ENCODE measurements at regions not wholly inside any gene's neighbourhood (a gene's known extent, or its start where the extent isn't known, plus 50 kb on each side); places are given as distances from the start of the nearest gene placed in this dataset.
"Not testable (repeated sequence)": the region's sequence is repeated elsewhere in the genome, so short reads cannot be mapped to it uniquely, and the experiment has no call there.

DNA sequence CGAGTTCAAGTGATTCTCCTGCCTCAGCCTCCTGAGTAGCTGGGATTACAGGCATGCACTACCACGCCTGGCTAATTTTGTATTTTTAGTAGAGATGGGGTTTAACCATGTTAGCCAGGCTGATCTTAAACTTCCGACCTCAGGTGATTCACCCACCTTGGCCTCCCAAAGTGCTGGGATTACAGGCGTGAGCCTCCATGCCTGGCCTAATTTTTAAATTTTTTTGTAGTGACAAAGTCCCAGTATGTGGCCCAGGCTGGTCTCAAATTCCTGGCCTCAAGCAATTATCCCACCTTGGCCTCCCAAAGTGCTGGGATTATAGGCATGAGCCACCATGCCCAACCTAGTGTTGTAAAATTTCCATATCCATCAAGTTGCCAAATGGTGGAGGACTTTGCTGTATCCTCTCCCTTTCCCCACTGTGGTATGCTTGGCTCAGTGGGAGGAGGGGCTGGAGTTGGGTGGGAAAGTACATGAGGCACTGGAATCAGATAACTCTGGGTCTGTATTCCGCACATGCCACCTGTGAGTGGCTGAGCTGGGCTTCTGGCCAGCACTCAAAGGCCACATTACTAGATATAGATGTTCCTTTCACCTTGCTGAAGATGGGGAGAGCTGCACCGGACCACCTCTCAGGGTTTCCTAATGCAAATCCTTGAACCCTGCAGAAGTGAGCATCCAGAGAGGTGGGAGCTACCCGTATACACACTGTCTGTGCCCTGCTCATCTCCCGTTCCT is 252.6 kb downstream of the GOLGA6L6 start:
- not testable (repeated sequence) for DNase-seq

DNA sequence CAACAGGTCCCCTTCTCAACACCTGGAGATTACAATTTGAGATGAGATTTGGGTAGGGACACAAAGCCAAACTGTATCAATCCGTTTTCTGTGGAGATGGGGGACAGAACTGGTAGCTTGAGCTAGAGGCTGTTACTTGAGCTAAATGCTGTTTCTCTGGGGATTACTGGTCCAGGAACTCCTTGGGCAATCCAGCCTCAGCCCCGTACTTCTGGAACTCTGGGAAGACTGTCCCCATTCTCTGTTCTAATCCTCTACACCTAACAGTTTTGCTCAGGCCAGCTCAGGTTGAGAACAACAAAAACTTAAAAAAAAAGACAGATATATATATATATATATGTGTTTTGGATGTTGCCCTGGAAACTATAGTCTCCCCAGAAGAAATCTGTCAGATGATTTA is 255.0 kb downstream of the GOLGA6L6 start:
- not testable (repeated sequence) for DNase-seq

DNA sequence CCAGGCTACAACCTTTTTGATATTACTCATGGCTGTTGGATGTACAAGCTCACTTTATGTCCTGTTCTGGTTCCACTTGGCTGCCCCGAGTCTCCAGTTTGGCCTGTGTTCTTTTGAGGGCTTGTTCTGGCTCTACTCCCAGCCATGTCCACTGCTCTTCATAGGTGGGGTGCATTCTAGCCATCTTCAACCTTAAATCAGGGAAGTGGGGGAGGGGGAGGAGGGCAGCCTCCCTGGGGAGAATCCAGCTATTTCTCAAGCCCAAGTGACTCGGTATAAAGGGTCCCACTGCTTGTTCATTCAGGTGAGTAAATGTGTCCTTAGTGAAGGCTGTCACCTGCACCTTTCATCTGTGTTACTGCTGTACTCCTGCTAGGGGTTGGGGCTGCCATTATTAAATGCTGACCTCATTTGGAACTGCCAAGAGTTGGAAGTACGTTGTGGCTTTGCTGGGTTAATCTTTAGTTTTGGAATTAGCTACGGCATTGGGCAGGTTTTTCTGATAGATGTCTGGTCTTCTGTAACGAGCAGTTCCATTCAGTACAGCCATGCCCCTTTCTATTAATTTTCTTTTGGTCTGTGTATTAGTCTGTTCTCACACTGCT is 255.8 kb downstream of the GOLGA6L6 start:
- DNase-seq: not testable (repeated sequence)

DNA sequence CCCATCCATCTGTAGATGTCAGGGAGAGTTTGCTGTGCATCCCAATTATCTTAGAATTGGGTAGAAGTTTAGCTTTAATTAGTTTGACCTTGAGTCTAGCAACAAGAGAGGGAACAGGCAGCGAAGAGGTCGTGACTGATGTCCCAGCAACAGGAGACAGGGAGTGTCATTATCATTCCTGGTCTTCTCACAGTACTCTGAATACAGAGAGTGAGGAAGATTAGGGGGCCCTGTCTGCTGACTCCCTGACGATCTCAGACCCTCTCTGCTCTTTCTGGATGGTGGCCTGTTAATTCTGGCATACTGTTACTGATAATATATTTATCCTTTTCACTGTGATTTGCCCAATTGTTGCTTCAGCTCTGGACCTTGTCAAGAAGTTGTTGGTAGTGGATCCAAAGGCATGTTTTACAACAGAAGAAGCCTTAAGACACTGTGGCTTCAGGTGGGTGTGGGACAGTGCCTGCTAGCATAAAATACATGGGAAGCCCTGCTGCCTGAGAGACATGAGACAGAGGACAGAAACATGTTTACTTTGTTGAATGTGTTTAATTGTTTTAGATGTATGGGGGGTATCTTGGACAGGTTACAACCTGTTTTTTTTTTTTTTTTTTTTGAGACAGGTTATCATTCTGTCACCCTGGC is 256.6 kb downstream of the GOLGA6L6 start:
- not testable (repeated sequence) for DNase-seq

DNA sequence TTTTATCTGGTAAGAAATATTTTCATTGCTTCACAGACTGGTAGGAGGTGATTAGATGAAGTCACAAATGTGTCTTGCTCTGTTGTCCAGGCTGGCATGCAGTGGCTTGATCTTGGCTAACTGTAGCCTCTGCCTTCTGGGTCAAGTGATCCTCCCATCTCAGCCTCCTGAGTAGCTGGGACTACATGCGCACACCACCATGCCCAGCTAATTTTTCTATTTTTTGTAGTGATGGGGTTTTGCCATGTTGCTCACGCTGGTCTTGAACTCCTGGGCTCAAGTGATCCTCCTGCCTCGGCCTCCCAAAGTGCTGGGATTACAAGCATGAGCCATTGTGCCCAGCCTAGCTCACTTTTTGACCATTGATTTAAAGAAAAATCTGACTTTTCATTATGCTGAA is 257.9 kb downstream of the GOLGA6L6 start:
- DNase-seq: not testable (repeated sequence)

DNA sequence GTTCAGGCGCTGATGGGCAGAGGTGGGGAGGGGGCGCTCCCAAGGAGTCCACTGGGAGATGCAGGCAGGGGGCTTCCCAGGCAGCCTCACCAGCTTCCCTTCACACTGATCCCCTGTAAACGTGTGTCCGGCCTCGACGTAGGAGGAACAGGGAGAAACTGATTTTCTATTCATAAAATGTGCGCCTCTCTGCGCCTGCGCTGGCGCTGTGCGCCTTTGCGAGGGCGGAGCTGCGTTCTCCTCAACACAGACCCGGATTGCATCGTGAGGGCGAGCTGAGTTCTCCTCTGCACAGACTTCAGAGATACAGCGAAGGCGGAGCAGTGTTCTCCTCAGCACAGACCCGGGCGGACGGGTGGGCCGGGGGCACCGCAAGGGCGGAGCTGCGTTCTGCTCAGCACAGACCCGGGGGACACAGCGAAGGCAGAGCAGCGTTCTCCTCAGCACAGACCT is 259.1 kb downstream of the GOLGA6L6 start:
- not testable (repeated sequence) for DNase-seq

DNA sequence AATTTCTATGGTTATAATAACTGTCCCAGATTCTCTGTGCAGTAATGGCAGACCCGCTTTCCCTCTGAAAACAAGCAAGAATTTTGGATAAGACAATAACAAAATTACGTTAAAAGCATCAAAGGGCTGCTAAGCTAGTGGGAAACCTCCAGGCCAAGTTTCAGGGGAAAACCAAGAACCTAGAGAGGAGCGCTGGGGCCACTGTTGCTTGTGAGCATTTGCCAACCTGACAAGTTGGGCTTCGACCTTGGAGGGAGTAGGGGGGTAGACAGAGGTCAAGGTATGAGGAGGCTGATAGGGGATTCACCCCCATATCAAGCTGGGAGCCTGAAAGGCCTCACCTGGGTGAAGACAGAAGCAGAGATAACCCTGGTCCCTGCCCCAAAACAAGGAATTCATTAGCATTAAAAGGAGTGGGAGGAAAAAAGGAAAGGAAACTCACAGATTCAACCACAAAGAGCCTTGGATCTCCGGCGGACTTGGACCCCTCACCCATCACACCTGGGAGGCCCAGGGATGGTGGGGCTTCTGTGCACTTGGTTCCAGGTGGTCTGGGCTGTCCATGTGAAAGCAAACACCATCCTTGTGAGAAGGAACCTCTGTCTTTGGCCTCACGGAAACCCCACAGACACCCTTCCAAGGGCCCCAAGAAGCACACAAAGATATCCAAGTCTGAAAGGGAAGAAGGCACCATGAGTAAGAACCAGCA is 259.9 kb downstream of the GOLGA6L6 start:
- DNase-seq: not testable (repeated sequence)

DNA sequence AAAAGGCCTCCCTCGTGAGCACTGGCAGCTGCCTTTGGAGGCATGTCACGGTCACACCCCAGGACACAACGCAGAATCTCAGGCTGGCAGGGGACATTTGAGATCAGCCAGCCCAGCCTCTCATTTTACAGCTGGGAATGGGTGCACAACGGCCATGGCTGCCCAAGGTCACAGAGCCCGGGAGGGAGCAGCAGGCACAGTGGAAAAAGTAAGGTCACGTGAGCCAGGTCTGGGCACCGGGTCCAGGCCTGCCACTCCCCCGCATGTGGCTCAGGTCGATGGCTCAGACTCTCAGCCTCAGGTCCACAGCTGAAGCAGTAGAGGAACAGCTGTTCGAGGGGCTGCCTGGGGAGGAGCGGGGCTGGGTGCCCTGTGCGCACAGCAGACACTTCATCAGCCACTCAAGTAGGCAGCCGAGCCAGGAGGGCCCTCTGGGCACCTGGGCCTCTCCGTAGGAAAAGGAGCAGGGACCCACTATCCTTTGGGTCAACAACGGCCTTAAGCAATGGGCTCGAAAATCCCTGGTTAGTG is 260.6 kb downstream of the GOLGA6L6 start:
- DNase-seq: no peak

DNA sequence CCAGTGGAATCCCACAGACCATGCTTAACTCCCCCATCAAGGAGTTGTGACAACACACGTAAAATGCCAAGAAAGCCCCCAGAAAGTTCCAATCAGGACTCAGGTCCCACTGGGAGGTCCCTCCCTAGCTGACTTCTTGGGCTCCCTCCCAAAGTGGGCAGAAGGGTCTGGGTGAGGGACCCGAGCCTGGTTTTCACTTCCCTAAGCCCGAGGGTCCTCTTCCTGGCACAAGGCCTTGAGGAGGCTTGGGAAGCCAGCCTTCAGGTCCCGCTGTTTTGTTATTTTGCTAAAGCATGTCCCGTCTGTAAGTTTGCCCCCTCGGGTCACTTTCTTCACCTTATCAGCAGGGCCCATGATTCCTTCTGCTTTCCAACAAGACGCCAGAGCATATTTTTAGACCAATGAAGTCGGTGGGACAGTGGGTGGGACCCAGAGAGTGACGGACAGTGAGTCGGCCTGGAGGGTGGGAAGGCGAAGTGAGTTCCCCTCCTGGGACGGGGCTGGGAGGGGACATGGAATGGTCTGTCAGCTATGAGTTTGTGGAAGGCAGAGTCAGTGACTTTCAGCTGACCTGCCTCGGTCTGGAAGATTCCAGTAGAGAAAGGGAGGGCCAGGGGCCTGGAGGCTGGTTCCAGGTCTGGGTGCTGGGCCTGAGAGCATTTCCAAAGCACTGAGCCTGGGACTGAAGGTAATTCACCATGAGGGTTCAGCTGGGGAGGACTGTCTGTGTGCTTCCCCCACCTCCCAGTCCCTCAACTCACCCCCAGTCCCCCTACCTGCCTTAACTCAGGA is 261.3 kb downstream of the GOLGA6L6 start:
- DNase-seq: not testable (repeated sequence)

DNA sequence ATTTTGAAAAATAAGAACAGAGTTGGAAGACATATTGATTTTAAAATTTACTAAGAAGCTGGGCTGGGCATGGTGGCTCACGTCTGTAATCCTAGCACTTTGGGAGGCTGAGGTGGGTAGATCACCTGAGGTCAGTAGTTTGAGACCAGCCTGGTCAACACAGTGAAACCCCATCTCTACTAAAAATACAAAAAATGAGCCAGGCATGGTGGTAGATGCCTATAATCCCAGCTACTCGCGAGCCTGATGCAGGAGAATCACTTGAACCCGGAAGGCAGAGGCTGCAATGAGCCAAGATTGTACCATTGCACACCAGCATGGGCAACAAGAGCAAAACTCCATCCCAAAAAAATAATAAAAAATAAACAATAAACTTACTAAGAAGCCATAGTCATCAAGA is 262.5 kb downstream of the GOLGA6L6 start:
- not testable (repeated sequence) for DNase-seq

DNA sequence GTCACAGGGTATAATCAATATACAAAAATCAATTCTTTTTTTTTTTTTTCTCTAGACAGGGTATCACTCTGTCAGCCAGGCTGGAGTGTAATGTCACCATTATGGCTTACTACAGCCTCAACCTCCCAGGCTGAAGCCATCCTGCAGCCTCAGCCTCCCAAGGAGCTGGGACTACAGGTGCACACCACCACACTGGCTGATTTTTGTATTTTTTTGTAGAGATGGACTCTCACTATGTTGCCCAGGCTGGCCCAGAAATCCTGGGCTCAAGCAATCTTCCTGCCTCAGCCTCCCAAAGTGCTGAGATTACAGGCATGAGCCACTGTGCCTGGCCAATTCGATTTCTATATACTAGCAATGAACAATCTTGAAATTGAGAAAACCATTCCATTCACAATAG is 263.2 kb downstream of the GOLGA6L6 start:
- not testable (repeated sequence) for DNase-seq

DNA sequence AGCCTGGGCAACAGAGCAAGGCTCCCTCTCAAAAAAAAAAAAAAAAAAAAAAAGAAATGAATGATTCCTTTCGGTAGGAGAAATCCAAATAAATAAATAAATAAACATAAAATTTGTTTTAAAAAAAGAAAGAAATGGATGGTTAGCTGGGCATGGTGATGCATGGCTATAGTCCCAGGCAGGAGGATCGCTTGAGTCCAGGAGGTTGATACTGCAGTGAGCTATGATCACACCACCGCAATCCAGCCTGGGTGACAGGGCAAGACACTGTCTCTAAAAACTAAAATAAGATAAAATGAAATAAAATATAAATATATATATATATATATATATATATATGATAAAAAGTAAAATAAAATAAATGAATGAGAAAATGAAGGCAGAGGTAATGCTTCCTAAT is 264.1 kb downstream of the GOLGA6L6 start:
- DNase-seq: not testable (repeated sequence)

DNA sequence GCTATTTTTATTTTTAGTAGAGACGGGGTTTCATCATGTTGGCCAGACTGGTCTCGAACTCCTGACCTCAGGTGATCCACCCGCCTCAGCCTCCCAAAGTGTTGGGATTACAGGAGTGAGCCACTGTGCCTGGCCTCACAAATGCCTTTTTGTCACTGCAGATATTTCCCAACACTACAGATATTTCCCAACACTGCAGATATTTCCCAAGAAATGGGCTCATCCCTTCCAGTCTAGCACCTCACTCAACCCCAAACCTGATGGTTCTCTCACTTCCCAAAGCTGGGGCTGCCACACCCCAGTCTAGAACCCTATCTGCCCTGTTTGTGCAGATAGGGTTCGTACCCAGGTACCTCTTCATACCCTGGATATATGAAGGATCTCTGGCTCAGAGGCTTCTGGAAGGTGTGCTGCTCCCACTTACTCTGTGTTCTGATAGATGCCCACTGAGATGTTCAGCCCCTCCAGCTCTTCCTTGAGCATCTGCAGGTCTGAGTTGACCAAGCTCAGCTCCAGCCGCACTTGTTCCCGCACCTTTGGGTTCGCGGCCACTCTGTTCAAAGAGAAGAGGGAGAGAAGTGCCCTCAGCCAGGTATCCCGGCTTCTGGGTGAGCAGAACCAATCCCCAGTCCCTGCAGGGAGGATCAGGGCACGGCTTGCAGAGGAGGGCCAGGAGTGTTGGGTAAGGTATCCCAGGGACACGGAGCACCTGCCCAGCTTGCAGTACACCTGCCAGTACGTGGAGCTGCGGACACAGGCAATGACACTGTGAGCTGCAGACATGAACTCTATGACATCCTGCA is 265.1 kb downstream of the GOLGA6L6 start:
- not testable (repeated sequence) for DNase-seq

DNA sequence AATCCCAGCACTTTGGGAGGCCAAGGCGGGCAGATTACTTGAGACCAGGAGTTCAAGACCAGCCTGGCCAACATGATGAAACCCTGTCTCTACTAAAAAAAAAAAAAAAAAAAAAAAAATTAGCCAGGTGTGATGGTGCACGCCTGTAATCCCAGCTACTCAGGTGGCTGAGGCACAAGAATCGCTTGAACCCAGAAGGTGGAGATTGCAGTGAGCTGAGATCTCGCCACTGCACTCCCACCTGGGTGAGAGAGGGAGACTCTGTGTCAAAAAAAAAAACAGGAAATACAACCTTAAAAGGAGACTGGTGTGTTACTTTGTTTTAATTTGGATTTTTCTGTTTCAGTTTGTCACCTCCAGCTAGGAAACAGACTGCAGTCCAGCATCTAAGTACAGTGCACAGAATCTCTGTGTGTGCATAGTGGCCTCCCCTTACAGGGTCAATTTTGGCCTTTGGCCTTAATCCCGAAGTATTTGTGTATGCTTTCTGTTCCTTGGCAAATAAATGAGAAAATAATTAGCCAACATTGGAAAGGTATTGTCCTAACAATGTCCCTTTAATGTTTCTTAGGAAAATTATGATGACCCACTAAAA is 266.1 kb downstream of the GOLGA6L6 start:
- not testable (repeated sequence) for DNase-seq

DNA sequence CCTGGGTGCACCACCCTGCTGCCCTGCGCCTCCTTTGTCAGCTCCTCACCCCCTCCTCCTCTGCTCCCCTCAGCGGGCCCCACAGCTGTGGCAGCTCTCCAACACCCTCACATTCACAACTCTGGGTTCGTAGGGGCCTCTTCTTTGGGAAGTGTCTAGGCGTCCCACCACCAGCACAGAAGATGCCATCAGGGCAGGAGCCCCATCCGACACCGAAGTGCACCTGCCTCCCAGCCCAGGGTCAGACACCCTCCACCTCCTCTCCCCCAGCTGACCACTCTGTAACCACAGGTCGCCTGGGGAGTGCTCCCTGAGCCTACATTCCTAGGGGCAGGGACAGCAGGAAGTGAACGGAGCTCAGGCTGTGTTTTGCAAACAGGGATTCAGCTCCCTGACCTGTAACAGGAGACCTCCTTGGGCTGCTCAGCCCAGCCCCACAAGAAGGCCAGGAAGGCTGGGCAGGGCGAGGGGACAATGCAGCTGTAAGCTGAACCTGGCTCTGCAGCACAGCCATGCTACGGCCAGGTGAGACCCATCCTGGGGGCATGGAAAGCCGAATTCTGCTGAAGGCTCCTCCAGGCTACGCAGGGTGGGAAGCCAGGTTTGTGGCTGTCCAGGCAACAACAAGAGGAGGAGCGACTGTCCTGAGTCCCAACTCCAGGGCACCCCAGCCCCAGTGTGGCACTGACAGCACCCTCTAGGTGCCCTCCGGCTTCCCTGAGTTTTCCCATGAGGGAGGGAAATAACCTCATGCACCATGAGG is 269.0 kb downstream of the GOLGA6L6 start:
- no peak for DNase-seq

DNA sequence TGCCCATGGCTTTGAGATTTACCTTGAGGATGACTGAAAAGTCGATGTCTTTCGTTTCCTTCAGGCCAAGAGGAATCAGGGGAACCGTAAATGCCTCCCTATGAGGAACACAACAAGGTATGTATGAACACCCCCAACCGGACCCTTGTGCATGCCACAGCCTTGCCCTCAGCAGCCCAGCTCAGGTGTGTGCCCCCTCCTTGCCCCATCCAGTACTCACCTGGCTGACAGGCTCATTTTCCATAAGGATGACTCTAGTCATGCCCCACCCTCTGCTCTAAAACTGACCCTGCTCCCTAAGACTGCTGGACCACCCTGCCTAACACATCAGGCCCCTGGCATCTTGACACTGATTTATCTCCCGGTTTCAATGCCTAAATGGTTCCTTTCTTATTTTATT is 270.0 kb downstream of the GOLGA6L6 start:
- no peak for DNase-seq

DNA sequence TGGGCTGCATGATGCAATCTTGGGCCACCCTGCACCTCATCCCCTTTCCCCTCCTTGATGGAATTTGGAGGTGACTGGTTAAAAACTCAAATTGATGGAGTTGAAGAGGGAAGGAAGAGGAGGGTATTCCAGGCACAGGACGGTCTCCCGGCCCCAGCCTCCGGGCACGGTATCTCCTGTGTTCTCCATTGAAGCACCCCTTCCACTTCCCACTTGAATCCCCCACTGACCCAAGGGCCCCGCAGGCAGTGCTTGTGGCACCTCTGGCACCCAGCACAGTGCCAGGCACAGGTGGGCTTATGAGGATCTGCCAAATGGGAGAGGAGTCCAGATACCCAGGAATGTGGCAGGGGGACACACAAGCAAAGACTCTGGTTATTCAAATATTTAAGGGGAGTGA is 271.6 kb downstream of the GOLGA6L6 start:
- not testable (repeated sequence) for DNase-seq

DNA sequence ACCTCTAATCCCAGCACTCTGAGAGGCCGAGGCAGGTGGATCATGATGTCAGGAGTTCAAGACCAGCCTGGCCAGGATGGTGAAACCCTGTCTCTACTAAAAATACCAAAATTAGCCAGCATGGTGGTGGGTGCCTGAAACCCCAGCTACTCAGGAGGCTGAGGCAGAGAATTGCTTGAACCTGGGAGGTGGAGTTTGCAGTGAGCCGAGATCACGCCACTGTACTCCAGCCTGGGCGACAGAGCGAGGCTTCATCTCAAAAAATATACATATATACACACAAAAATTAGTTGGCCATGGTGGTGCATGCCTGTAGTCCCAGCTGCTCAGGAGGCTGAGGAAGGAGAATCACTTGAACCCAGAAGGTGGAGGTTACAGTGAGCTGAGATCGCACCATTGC is 273.6 kb downstream of the GOLGA6L6 start:
- DNase-seq: not testable (repeated sequence)

Data from muscle of back (tissue), 3 donors.